ENCODE measurements at regions not wholly inside any gene's neighbourhood (a gene's known extent, or its start where the extent isn't known, plus 50 kb on each side); places are given as distances from the start of the nearest gene placed in this dataset.

DNA sequence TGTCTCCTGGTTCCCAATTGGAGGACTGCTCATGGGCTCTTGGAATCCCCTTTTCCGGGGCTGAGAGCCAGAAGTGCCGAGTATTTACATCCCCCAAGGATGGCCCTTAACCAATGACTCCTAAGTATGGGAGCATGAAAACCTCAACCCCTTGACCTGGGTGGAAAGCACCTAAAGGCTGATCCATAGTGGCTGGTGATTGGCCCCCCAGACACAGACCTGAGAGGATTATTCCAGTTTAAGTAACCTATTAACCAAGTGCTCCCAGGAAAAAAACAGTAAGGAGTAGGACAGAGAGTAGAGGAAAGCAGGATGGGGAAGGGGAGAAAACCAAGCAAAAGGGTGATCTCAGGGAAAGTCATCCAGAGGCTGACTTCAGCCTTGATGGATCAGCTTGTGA lies 206.1 kb upstream of the RND3 start:
- TF ChIP-seq, protein P1, sequence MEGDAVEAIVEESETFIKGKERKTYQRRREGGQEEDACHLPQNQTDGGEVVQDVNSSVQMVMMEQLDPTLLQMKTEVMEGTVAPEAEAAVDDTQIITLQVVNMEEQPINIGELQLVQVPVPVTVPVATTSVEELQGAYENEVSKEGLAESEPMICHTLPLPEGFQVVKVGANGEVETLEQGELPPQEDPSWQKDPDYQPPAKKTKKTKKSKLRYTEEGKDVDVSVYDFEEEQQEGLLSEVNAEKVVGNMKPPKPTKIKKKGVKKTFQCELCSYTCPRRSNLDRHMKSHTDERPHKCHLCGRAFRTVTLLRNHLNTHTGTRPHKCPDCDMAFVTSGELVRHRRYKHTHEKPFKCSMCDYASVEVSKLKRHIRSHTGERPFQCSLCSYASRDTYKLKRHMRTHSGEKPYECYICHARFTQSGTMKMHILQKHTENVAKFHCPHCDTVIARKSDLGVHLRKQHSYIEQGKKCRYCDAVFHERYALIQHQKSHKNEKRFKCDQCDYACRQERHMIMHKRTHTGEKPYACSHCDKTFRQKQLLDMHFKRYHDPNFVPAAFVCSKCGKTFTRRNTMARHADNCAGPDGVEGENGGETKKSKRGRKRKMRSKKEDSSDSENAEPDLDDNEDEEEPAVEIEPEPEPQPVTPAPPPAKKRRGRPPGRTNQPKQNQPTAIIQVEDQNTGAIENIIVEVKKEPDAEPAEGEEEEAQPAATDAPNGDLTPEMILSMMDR (IDR thresholded peaks at IDR 0.05): no peak
- TF ChIP-seq POLR2AphosphoS5 (IDR thresholded peaks at IDR 0.05) (no peak), POLR2A (IDR thresholded peaks at IDR 0.05) (no peak)

Measured in prostate gland (tissue), 2 donors.